Neuronal stem cell (in vitro differentiated cells): ENCODE measurements at regions not wholly inside any gene's neighbourhood (a gene's known extent, or its start where the extent isn't known, plus 50 kb on each side); places are given as distances from the start of the nearest gene placed in this dataset.

ENCODE experiments used
- DNase-seq: peaks from one replicate; pipeline ENCODE4 v3.0.0-alpha.2; 2013; ENCODE audit warnings: low spot score
- H2AFZ ChIP-seq: one replicate; pipeline ENCODE4 v1.6.1; 2013; ENCODE audit warnings: mild to moderate bottlenecking, low read length, inconsistent platforms
- H2AK5ac ChIP-seq: 2 replicates; pipeline ENCODE4 v1.6.1; 2013; ENCODE audit warnings: low read depth, mild to moderate bottlenecking, inconsistent platforms, low read length, moderate library complexity, mixed read lengths
- H2BK120ac ChIP-seq: 2 replicates; pipeline ENCODE4 v1.6.1; 2013; ENCODE audit warnings: low read depth, mild to moderate bottlenecking, inconsistent platforms, low read length, moderate library complexity, mixed read lengths
- H2BK12ac ChIP-seq: one replicate; pipeline ENCODE4 v1.6.1; 2013; ENCODE audit warnings: low read length, inconsistent platforms
- H2BK15ac ChIP-seq: 2 replicates; pipeline ENCODE4 v1.6.1; 2013; ENCODE audit warnings: mild to moderate bottlenecking, low read length, inconsistent platforms, mixed read lengths
- H2BK5ac ChIP-seq: one replicate; pipeline ENCODE4 v1.6.1; 2013; ENCODE audit warnings: inconsistent platforms, mild to moderate bottlenecking, low read length, moderate library complexity
- H3K14ac ChIP-seq: one replicate; pipeline ENCODE4 v1.6.1; 2013; ENCODE audit warnings: low read length, inconsistent platforms
- H3K18ac ChIP-seq: 2 replicates; pipeline ENCODE4 v1.6.1; 2013; ENCODE audit warnings: low read length, inconsistent platforms
- H3K23ac ChIP-seq: 2 replicates; pipeline ENCODE4 v1.6.1; 2013; ENCODE audit warnings: low read depth, mild to moderate bottlenecking, mixed read lengths, low read length, inconsistent platforms; ENCODE audit not compliant: poor library complexity
- H3K27ac ChIP-seq: replicated peaks from 3 replicates; pipeline ENCODE4 v1.5.1; 2013; ENCODE audit warnings: low read length, inconsistent platforms
- H3K27me3 ChIP-seq, 3 experiments: 2 replicates each; pipeline ENCODE4 v1.6.1; 2013; ENCODE audit warnings: low read length in 3 of 3, mild to moderate bottlenecking in 2 of 3, inconsistent platforms in 1 of 3, low read depth in 1 of 3, mixed read lengths in 1 of 3, moderate library complexity in 1 of 3; ENCODE audit not compliant: control insufficient read depth in 3 of 3, insufficient read depth in 3 of 3
- H3K36me3 ChIP-seq, 2 donors: replicated peaks in 1 of 2; 2 replicates each; pipeline ENCODE4 v1.6.1; 2013; ENCODE audit warnings: low read length in 2 of 2; ENCODE audit not compliant: control insufficient read depth in 2 of 2, insufficient read depth in 2 of 2
- H3K4ac ChIP-seq: 2 replicates; pipeline ENCODE4 v1.6.1; 2013; ENCODE audit warnings: inconsistent platforms, mild to moderate bottlenecking, low read length, moderate library complexity
- H3K4me1 ChIP-seq, 2 donors: 1 replicate in 1 of 2; 2 replicates in 1 of 2; pipeline ENCODE4 v1.6.1; 2013; ENCODE audit warnings: low read length in 2 of 2, low read depth in 1 of 2; ENCODE audit not compliant: control insufficient read depth in 2 of 2, insufficient read depth in 1 of 2
- H3K4me2 ChIP-seq: one replicate; pipeline ENCODE4 v1.6.1; 2013; ENCODE audit warnings: mild to moderate bottlenecking, low read length, inconsistent platforms; ENCODE audit not compliant: insufficient read depth, poor library complexity, severe bottlenecking
- H3K4me3 ChIP-seq, 2 donors: 2 replicates each; pipeline ENCODE4 v1.5.1; 2013; ENCODE audit warnings: low read length in 2 of 2, mild to moderate bottlenecking in 2 of 2, inconsistent platforms in 1 of 2, moderate library complexity in 1 of 2
- H3K79me1 ChIP-seq: one replicate; pipeline ENCODE4 v1.6.1; 2013; ENCODE audit warnings: low read depth, mild to moderate bottlenecking, inconsistent platforms, low read length, moderate library complexity
- H3K9ac ChIP-seq: one replicate; pipeline ENCODE4 v1.6.1; 2013; ENCODE audit warnings: mild to moderate bottlenecking, low read depth, low read length, inconsistent platforms; ENCODE audit not compliant: poor library complexity
- H3K9me3 ChIP-seq, 2 donors: replicated peaks in 1 of 2; 2 replicates each; pipeline versions ENCODE3 to v1.6.1; 2013; ENCODE audit warnings: low read length in 2 of 2, mild to moderate bottlenecking in 2 of 2, inconsistent platforms in 1 of 2, low read depth in 1 of 2, mixed read lengths in 1 of 2, moderate library complexity in 1 of 2; ENCODE audit not compliant: control insufficient read depth in 2 of 2, insufficient read depth in 1 of 2
- H4K8ac ChIP-seq: one replicate; pipeline ENCODE4 v1.6.1; 2013; ENCODE audit warnings: low read depth, mild to moderate bottlenecking, inconsistent platforms, low read length, moderate library complexity
- H4K91ac ChIP-seq: one replicate; pipeline ENCODE4 v1.6.1; 2013; ENCODE audit warnings: low read length, low read depth, mild to moderate bottlenecking, inconsistent platforms; ENCODE audit not compliant: poor library complexity
- WGBS, 2 donors: extraction: QIAGEN DNeasy Blood & Tissue Kit; methylation state at CpG; one replicate each; pipeline ENCODE4 v1.1.7; 2013; ENCODE audit warnings: missing lambda C conversion rate in 2 of 2, mixed read lengths in 1 of 2; ENCODE audit not compliant: insufficient read length in 2 of 2, insufficient replicate concordance in 1 of 2; ENCODE audit errors: extremely low coverage in 2 of 2; 5-methylcytosine and 5-hydroxymethylcytosine counted together

DNA sequence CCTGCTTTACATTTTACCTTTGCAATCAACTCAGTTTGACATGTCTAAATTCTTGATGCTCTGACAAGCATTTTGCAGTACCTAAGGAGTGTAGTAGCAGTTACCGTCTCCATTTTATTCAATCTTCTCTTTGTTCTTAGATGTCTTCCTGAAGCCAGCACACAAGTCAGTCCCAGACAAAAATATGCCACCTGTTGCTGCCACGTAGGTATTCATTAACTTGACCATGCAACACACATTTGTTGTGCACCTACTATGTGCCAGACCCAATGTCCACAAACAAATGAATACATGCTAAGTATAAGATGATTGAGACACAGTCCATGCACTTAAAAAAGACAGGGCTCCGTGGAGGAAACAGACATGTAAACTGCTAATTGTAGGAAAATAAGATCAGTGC is 81.5 kb upstream of the NGF start:
- Histone ChIP-seq H3K36me3 (no peaks in the 10 kb centered on the region), H2AK5ac (no peak overlapping the region), H3K4ac (no peak overlapping the region), H3K27me3 (no peaks in the 10 kb centered on the region), H2BK5ac (no peak overlapping the region), H3K14ac (no peak overlapping the region), H2BK120ac (no peak overlapping the region), H4K91ac (no peak overlapping the region), H3K27ac (no peak overlapping the region), H3K9me3 (no peaks in the 10 kb centered on the region), H3K79me1 (no peaks in the 10 kb centered on the region), H2BK12ac (no peak overlapping the region), H3K23ac (no peak overlapping the region), H3K4me2 (no peak overlapping the region), H3K9ac (no peak overlapping the region), H3K4me1 (no peaks in the 10 kb centered on the region), H3K18ac (no peak overlapping the region), H3K4me3 (no peak overlapping the region), H2AFZ (no peak overlapping the region), H2BK15ac (no peak overlapping the region), H4K8ac (no peak overlapping the region)
- no CpG with 5 or more reads among the region's 3 CpGs for WGBS, 2 donors
- no peak for DNase-seq

DNA sequence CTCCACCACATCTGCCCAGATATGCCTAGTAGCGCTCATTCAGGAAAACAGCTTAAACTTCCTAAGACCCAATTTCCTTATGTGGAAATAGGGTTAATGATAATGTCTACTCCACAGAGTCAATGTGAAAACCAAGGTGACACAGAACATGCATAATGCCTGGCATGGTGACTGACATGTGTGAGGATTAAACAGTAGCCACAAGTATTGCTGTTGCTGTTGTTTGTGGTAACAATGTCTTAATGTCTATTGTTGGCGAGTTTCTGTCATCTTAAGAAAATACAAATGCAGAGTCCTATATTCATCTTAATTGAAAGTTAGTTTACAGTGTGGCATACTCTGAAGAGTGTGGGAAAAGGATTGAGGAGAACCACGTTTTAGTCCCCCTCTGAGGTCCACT is 75.6 kb upstream of the NGF start:
- no peak for DNase-seq
- H2AK5ac ChIP-seq: no peak overlapping the region
- no peak overlapping the region for H4K91ac ChIP-seq
- H3K4ac ChIP-seq: no peak overlapping the region
- H3K14ac ChIP-seq: no peak overlapping the region
- H3K9ac ChIP-seq: no peak overlapping the region
- H3K23ac ChIP-seq: no peak overlapping the region
- no peak overlapping the region for H4K8ac ChIP-seq
- no peaks in the 10 kb centered on the region for H3K27me3 ChIP-seq
- WGBS, 2 donors: no CpG with 5 or more reads among the region's 3 CpGs
- no peaks in the 10 kb centered on the region for H3K4me1 ChIP-seq
- no peak overlapping the region for H3K18ac ChIP-seq
- no peaks in the 10 kb centered on the region for H3K36me3 ChIP-seq
- H2BK120ac ChIP-seq: no peak overlapping the region
- H3K9me3 ChIP-seq: no peaks in the 10 kb centered on the region
- no peak overlapping the region for H3K4me3 ChIP-seq
- no peak overlapping the region for H2BK15ac ChIP-seq
- H2BK5ac ChIP-seq: no peak overlapping the region
- no peak overlapping the region for H2AFZ ChIP-seq
- no peak overlapping the region for H3K27ac ChIP-seq
- no peak overlapping the region for H3K4me2 ChIP-seq
- no peaks in the 10 kb centered on the region for H3K79me1 ChIP-seq
- no peak overlapping the region for H2BK12ac ChIP-seq

GRCh38 chr1:115413208-115413607 is 75.2 kb upstream of the NGF start:
- H3K27ac ChIP-seq: no peak overlapping the region
- H2BK120ac ChIP-seq: no peak overlapping the region
- H3K27me3 ChIP-seq: no peaks in the 10 kb centered on the region
- H3K4ac ChIP-seq: no peak overlapping the region
- H3K4me1 ChIP-seq: no peaks in the 10 kb centered on the region
- whole genome bisulfite sequencing, 2 donors: no CpG with 5 or more reads among the region's 3 CpGs
- no peaks in the 10 kb centered on the region for H3K9me3 ChIP-seq
- no peak overlapping the region for H3K4me2 ChIP-seq
- H2BK5ac ChIP-seq: no peak overlapping the region
- H2BK12ac ChIP-seq: no peak overlapping the region
- no peak for DNase-seq
- no peak overlapping the region for H3K4me3 ChIP-seq
- H3K9ac ChIP-seq: no peak overlapping the region
- no peak overlapping the region for H2BK15ac ChIP-seq
- H4K8ac ChIP-seq: no peak overlapping the region
- no peak overlapping the region for H2AFZ ChIP-seq
- H3K14ac ChIP-seq: no peak overlapping the region
- H3K23ac ChIP-seq: no peak overlapping the region
- H3K18ac ChIP-seq: no peak overlapping the region
- H2AK5ac ChIP-seq: no peak overlapping the region
- H3K79me1 ChIP-seq: no peaks in the 10 kb centered on the region
- H4K91ac ChIP-seq: no peak overlapping the region
- no peaks in the 10 kb centered on the region for H3K36me3 ChIP-seq

DNA sequence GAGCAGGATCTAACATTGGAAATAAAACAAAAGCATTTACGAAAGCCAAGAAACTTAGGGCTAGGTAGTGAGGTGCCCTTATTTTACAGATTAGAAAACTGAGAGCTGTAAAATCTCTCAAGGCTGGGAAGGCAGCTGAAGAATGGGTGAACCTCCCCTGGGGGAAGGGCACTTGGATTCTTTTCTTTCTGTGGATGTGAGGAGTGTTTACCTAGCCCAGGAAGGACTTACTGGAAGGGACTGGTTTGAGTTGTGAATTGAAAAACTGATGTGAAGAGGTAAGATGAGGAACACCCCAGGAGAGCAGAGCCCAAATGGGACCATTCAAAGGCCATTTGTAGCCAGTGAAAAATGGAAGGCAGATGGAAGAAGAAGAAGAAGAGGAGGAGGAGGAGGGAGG is 74.7 kb upstream of the NGF start:
- Histone ChIP-seq H3K18ac (no peak overlapping the region), H3K27me3 (no peaks in the 10 kb centered on the region), H2BK15ac (no peak overlapping the region), H3K14ac (no peak overlapping the region), H4K91ac (no peak overlapping the region), H3K4me3 (no peak overlapping the region), H3K4ac (no peak overlapping the region), H3K79me1 (no peaks in the 10 kb centered on the region), H2AK5ac (no peak overlapping the region), H3K36me3 (no peaks in the 10 kb centered on the region), H3K9me3 (no peaks in the 10 kb centered on the region), H3K4me2 (no peak overlapping the region), H4K8ac (no peak overlapping the region), H2BK12ac (no peak overlapping the region), H3K27ac (no peak overlapping the region), H3K9ac (no peak overlapping the region), H3K4me1 (no peaks in the 10 kb centered on the region), H2AFZ (no peak overlapping the region), H2BK5ac (no peak overlapping the region), H3K23ac (no peak overlapping the region), H2BK120ac (no peak overlapping the region)
- no peak for DNase-seq
- no CpG with 5 or more reads among the region's 1 CpG for WGBS, 2 donors
